ENCODE measurements at regions not wholly inside any gene's neighbourhood (a gene's known extent, or its start where the extent isn't known, plus 50 kb on each side); places are given as distances from the start of the nearest gene placed in this dataset.

- DNase-seq: no peak
These were observed 459.4 kb upstream of the UBE2E3 start for GRCh38 chr2:180520921-180521581.

GRCh38 chr2:180520206-180520605 lies 460.2 kb upstream of the UBE2E3 start:
- DNase-seq: no peak

DNA sequence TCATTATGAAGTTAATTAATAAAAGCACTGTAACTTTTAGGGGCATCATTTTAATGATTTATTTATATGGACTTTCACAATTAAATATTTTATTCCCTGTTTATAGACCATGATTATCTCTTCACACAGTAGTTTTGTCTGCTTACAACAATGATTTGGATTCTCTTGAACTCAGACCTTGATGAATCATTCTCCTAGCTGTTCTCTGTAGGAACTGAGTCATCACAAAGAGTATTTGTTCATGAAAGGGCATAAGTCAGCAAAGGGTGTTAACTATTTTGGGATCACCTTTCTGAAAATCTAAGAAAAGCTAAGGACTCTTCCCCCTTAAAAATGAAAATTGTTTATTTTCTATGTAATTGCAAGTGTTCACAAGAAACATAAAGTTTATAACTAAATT lies 461.1 kb upstream of the UBE2E3 start:
- no peak for DNase-seq

DNA sequence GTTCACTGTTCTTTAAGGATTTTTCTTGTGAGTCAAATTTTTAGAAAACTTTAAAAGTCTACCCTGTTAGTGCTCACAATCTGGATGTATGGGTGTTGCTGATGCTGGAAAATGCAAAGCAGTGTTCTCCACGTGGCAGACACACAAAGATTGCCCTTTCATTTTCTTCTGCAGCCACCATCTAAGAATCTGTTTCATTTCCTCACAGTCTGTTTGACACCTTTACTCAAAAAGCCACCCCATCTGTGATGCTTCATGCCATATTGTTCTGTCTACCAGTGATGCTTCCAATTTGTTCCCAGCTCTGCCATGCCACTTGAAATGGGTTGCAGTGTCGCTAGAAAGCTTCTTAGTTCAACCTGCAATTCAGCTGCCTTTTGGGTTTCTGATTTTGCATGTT lies 464.2 kb upstream of the UBE2E3 start:
- no peak for DNase-seq

DNA sequence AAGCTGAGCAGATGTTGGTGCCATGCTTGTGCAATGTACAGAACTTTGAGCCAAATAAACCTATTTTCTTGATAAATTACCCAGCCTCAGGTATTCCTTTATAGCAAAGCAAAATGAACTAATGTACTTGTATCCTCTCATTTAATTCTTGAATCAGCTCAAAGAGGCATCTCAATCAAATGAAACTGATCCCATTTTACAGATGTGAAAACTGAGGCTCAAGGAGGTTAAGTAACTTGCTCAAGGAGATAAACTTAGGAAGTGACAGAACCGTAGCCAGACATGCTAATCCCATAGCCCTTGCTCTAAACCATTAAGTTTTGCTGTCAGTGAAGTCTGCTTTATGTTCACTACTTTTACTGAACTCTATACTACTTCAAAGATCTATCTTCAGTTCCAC lies 467.0 kb upstream of the UBE2E3 start:
- DNase-seq: no peak

DNA sequence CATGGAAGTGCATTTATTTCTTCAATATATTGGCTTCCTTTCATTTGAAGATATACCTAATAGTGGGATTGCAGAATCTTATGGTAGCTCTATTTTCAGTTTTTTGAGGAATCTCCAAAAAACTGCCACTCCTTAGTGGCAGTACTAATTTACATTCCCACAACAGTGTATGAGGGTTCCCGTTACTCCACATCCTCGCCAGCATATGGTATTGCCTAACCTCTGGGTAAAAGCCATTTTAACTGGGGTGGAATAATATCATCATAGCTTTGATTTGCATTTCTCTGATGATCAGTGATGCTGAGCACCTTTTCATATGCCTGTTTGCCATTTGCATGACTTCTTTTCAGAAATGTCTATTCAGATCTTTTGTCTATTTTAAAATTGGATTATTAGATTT lies 471.9 kb upstream of the UBE2E3 start:
- DNase-seq: no peak

DNA sequence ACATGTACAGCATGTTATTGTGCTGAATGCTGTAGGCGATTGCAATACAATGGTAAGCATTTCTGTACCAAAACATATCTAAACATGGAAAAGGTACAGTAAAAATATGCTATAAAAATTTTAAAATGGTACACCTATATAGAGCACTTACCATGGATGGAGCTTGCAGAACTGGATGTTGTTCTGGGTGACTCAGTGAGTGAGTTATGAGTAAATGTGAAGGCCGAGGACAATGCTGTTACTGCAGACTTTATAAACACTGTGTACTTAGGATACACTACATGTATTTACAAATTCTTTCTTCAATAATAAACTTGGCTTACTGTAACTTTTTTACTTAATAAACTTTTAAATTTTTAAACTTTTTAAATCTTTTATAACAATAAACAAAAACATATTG lies 473.4 kb upstream of the UBE2E3 start:
- DNase-seq: no peak

DNA sequence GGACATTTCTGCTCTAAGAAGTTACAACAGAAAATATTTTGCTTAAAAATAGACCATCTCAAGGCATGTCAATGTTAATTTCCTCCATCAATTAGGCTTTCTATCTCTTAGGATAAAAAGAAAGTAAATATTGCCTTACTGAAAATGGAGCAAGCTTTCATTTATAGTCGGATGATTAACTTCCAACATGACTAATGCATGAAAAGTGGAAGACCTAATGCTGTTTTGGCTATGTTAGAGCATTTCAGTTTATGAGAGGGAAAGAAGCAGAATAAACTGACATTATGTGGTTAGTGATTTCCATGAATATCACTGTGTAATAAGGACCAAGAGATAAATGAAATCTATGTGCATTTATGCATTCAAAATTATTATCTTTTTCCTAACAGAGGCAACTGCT lies 475.2 kb upstream of the UBE2E3 start:
- DNase-seq: no peak

GRCh38 chr2:180497621-180498152 lies 482.7 kb upstream of the UBE2E3 start:
- no peak for DNase-seq

- DNase-seq: no peak
These were observed 484.8 kb upstream of the UBE2E3 start for GRCh38 chr2:180495606-180496005.

DNA sequence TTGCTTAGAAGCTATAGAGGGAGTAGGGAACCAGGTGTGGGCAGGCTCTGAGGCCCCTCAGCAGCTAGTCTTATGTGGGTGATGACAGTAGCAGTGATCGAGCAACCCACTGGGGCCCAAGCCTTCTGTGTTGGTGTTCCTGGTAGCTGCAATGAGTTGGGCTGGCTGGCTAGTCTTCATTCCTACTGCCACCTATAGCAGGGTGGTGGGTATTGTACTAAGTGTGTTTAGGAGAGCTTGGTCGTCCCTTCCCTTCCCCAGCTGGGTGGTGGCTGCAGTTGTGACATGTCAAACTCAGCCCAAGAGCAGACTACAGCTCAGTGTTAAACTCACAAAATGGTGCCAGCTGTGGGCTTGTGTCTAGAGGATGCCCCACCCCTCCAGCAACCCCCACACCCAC lies 486.1 kb upstream of the UBE2E3 start:
- DNase-seq: no peak

GRCh38 chr2:180482696-180483095 lies 475.6 kb upstream of the CWC22 start:
- no peak for DNase-seq

- no peak for DNase-seq
These were observed 474.9 kb upstream of the CWC22 start for GRCh38 chr2:180481998-180482397.

DNA sequence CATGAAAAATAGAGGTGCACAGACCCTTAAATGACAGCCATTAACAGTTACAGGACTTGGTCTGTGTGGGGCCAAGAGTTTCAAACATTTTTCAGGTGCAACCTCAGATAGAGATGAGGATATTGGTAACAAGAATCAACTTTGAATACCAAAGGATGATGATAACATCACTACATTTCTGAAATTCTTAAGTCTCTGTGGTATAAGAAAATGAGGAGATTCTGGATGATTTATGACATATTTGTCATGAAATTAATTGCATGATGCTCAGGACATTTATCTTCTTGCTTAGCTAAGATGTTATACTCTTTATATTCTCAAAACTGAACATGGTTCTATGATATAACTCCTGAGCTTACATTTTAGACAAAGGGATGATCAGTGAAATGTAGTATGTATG lies 471.8 kb upstream of the CWC22 start:
- no peak for DNase-seq

- no peak for DNase-seq
These were observed 467.6 kb upstream of the CWC22 start for GRCh38 chr2:180474716-180475115.

DNA sequence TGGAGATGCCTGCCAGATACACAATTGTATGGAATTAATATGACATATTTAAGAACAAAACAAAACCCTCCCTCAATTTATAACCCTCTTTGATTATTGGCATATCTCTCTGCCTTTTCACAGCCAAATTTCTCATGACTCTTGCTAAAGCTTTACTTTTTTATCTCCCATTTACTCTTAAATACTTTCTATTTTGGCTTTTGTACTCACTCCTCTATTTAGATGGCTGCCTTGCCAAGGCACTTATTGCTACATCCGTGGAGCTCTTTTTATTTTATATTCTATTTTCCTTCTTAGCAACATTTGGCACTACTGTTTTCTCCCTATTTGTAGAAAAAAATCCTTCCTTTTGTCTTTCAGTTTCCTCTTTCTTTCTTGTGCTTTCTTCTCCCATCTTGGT lies 466.4 kb upstream of the CWC22 start:
- no peak for DNase-seq

DNA sequence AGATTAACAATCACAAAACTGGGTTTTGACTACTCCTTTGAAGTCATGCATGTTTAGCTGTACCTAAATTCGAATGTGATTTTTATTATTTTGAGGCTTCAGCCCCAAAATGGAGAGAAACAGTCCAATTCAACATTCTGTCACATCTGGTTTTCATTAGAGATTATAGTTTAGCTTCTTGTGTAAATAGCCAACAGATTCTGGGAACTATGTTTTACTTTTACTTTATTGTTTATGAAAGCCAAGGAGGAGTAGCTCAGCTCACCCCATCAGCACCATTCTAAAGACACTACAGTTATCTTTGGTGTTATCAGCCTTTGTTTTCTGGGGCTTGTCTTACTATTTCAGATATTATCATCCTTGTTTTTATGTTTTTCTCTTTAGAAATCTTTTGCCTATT lies 465.0 kb upstream of the CWC22 start:
- no peak for DNase-seq

GRCh38 chr2:180463608-180464007 lies 456.5 kb upstream of the CWC22 start:
- DNase-seq: no peak

DNA sequence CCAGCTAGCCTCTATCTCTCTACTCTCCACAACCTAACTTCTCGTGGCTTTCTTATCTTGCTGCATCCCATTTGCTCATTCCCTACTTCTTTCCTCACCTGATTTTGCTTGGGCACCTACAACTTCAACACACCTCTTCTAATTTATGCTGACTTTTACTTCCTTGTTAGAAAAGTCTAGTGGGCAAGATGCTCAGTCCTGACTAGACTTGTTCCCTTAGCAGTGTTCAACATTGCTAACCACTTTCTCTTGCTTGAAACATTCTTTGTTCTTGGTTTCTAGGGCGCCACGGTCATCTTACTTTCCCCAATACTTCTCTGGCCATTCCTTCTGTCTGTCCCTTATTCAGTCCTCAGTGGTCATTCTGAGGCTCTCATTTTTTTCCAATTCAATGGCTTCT lies 454.7 kb upstream of the CWC22 start:
- no peak for DNase-seq

- DNase-seq: peak; percentile 42
These were observed 449.7 kb upstream of the CWC22 start for GRCh38 chr2:180456801-180457200.

GRCh38 chr2:180450841-180451240 lies 443.7 kb upstream of the CWC22 start:
- no peak for DNase-seq

GRCh38 chr2:180449171-180449915 lies 442.2 kb upstream of the CWC22 start:
- DNase-seq: no peak

GRCh38 chr2:180446492-180446891 lies 439.4 kb upstream of the CWC22 start:
- DNase-seq: no peak

- no peak for DNase-seq
These were observed 436.8 kb upstream of the CWC22 start for GRCh38 chr2:180443888-180444287.
